ENCODE measurements at regions not wholly inside any gene's neighbourhood (a gene's known extent, or its start where the extent isn't known, plus 50 kb on each side); places are given as distances from the start of the nearest gene placed in this dataset.

GRCh38 chr2:129247751-129248150 is 731.7 kb upstream of the RAB6C start:
- DNase-seq: no peak

GRCh38 chr2:129248198-129248597 is 731.3 kb upstream of the RAB6C start:
- DNase-seq: no peak

GRCh38 chr2:129252781-129253460 is 726.5 kb upstream of the RAB6C start:
- no peak for DNase-seq

- DNase-seq: peak; percentile 19
These were observed 726.0 kb upstream of the RAB6C start for GRCh38 chr2:129253461-129253812.

- DNase-seq: no peak
These were observed 724.7 kb upstream of the RAB6C start for GRCh38 chr2:129254718-129255117.

- DNase-seq: no peak
These were observed 723.7 kb upstream of the RAB6C start for GRCh38 chr2:129255610-129256313.

GRCh38 chr2:129256642-129257041 is 722.8 kb upstream of the RAB6C start:
- DNase-seq: no peak

GRCh38 chr2:129262934-129263333 is 716.5 kb upstream of the RAB6C start:
- no peak for DNase-seq

- DNase-seq: no peak
These were observed 715.5 kb upstream of the RAB6C start for GRCh38 chr2:129263939-129264338.

GRCh38 chr2:129267559-129267958 is 711.9 kb upstream of the RAB6C start:
- no peak for DNase-seq

- no peak for DNase-seq
These were observed 706.0 kb upstream of the RAB6C start for GRCh38 chr2:129273266-129274037.

GRCh38 chr2:129274038-129274415 is 705.4 kb upstream of the RAB6C start:
- no peak for DNase-seq

GRCh38 chr2:129274918-129275317 is 704.5 kb upstream of the RAB6C start:
- DNase-seq: no peak

- DNase-seq: no peak
These were observed 703.8 kb upstream of the RAB6C start for GRCh38 chr2:129275706-129276105.

GRCh38 chr2:129276978-129277584 is 702.4 kb upstream of the RAB6C start:
- DNase-seq: no peak

- no peak for DNase-seq
These were observed 701.9 kb upstream of the RAB6C start for GRCh38 chr2:129277585-129277981.

- no peak for DNase-seq
These were observed 697.5 kb upstream of the RAB6C start for GRCh38 chr2:129281791-129282530.

- no peak for DNase-seq
These were observed 694.5 kb upstream of the RAB6C start for GRCh38 chr2:129285012-129285411.

GRCh38 chr2:129293326-129293725 is 686.1 kb upstream of the RAB6C start:
- DNase-seq: no peak

GRCh38 chr2:129296396-129296795 is 683.1 kb upstream of the RAB6C start:
- no peak for DNase-seq

GRCh38 chr2:129296806-129297205 is 682.7 kb upstream of the RAB6C start:
- no peak for DNase-seq

GRCh38 chr2:129297430-129297829 is 682.0 kb upstream of the RAB6C start:
- DNase-seq: no peak

GRCh38 chr2:129299338-129299737 is 680.1 kb upstream of the RAB6C start:
- DNase-seq: no peak

Data from NCI-H2107 (cell line).